PC-3 (cell line): ENCODE measurements at regions not wholly inside any gene's neighbourhood (a gene's known extent, or its start where the extent isn't known, plus 50 kb on each side); places are given as distances from the start of the nearest gene placed in this dataset.

Source experiments
- ATAC-seq: fragments of 200-7000 bp; cut with Tn5 transposase; 2 replicates; pipeline ENCODE4 v1.9.1; 2020; ENCODE audit warnings: mild to moderate bottlenecking, moderate library complexity
- BruUV-seq: library from RNA; stranded (reverse); fragments of 400-500 nt; replicated peaks from 2 replicates; lab custom pipeline; 2021; lab: Mats Ljungman, UMichigan
- CTCF ChIA-PET: fragments of 300-600 bp; sonication (Branson Sonifier 250); formaldehyde crosslinking; loops from one replicate; lab custom pipeline; 2022; ENCODE audit warnings: antibody characterized with exemption; lab: Charles Lee
- POLR2A ChIA-PET: fragments of 300-600 bp; sonication (Branson Sonifier 250); formaldehyde crosslinking; loops from one replicate; lab custom pipeline; 2022; ENCODE audit warnings: antibody characterized with exemption; ENCODE audit not compliant: unreplicated experiment; lab: Charles Lee
- DNase-seq: peaks from one replicate; pipeline ENCODE4 v3.0.0-alpha.2; 2015
- H2AFZ ChIP-seq: fragments of 300-600 bp; sonication (generic); 2 replicates; pipeline ENCODE4 v1.6.0; 2016; ENCODE audit warnings: antibody characterized with exemption, low read length
- H3F3A ChIP-seq: fragments of 300-600 bp; sonication (generic); one replicate; pipeline ENCODE4 v1.6.0; 2017; ENCODE audit warnings: antibody characterized with exemption, low read length, control low read depth, mild to moderate bottlenecking; ENCODE audit not compliant: unreplicated experiment
- H3K27ac ChIP-seq: fragments of 300-600 bp; sonication (generic); 2 replicates; pipeline ENCODE4 v1.5.1; 2016; ENCODE audit warnings: mild to moderate bottlenecking, low read length
- H3K27me3 ChIP-seq: fragments of 300-600 bp; sonication (generic); 2 replicates; pipeline ENCODE4 v1.6.1; 2016; ENCODE audit warnings: low read length, mixed read lengths
- H3K36me3 ChIP-seq: fragments of 300-600 bp; sonication (generic); 2 replicates; pipeline ENCODE4 v1.6.1; 2016; ENCODE audit warnings: low read depth, mixed run types, low read length, mixed read lengths
- H3K4me1 ChIP-seq: fragments of 300-600 bp; sonication (generic); 2 replicates; pipeline ENCODE4 v1.5.1; 2016; ENCODE audit warnings: low read length; ENCODE audit not compliant: insufficient read depth
- H3K4me2 ChIP-seq: fragments of 300-600 bp; sonication (generic); 2 replicates; pipeline ENCODE4 v1.6.0; 2016; ENCODE audit warnings: low read length
- H3K4me3 ChIP-seq: fragments of 300-600 bp; sonication (generic); 2 replicates; pipeline ENCODE4 v1.5.1; 2016; ENCODE audit warnings: mild to moderate bottlenecking, low read length, mixed read lengths
- H3K79me2 ChIP-seq: fragments of 300-600 bp; sonication (generic); 2 replicates; pipeline ENCODE4 v1.6.1; 2017; ENCODE audit warnings: low read length, mixed read lengths
- H3K9ac ChIP-seq: fragments of 300-600 bp; sonication (generic); 2 replicates; pipeline ENCODE4 v1.6.0; 2016; ENCODE audit warnings: mild to moderate bottlenecking, low read length
- H3K9me2 ChIP-seq: fragments of 300-600 bp; sonication (generic); replicated peaks from 2 replicates; pipeline ENCODE4 v1.6.1; 2016; ENCODE audit warnings: mixed run types, low read length, mixed read lengths
- H3K9me3 ChIP-seq: fragments of 300-600 bp; sonication (generic); 2 replicates; pipeline ENCODE4 v1.6.1; 2016; ENCODE audit warnings: low read length, mixed read lengths
- H4K20me1 ChIP-seq: fragments of 300-600 bp; sonication (generic); 2 replicates; pipeline ENCODE4 v1.6.1; 2016; ENCODE audit warnings: low read length, mixed read lengths
- CTCF ChIP-seq: fragments of 300-600 bp; sonication (generic); conservative IDR thresholded peaks from 2 replicates; pipeline ENCODE4 v1.5.1; 2017; ENCODE audit warnings: antibody characterized with exemption, low read depth, mild to moderate bottlenecking, low read length
- EZH2 ChIP-seq: fragments of 300-600 bp; sonication (generic); IDR thresholded peaks from one replicate; pipeline ENCODE4 v1.6.1; 2017; ENCODE audit warnings: antibody characterized with exemption, mild to moderate bottlenecking, low read length; ENCODE audit not compliant: unreplicated experiment
- EZH2phosphoT487 ChIP-seq: fragments of 300-600 bp; sonication (generic); IDR thresholded peaks from 2 replicates; pipeline ENCODE4 v1.6.1; 2018; ENCODE audit warnings: mild to moderate bottlenecking, antibody characterized with exemption, low read length, borderline replicate concordance
- intact Hi-C: fragments of 100-400 bp; cut with micrococcal nuclease; formaldehyde crosslinking; loops from 2 replicates; pipeline ENCODE4 v1.9.0; 2023

- ATAC-seq, result no peak
- POLR2A ChIA-PET, result no interaction called here
- H3K9me2 ChIP-seq, result no peaks in the 10 kb centered on the region
- H3K79me2 ChIP-seq, result no peaks in the 10 kb centered on the region
- H3F3A ChIP-seq, result no peaks in the 10 kb centered on the region
- H3K4me1 ChIP-seq, result no peaks in the 10 kb centered on the region
- no peaks in the 10 kb centered on the region for H4K20me1 ChIP-seq
- H3K9me3 ChIP-seq, result no peaks in the 10 kb centered on the region
- H3K36me3 ChIP-seq, result no peaks in the 10 kb centered on the region
- no peak overlapping the region for H2AFZ ChIP-seq
- H3K4me2 ChIP-seq, result no peak overlapping the region
- CTCF ChIA-PET, result no interaction called here
- H3K9ac ChIP-seq, result no peak overlapping the region
- H3K4me3 ChIP-seq, result no peak overlapping the region
- H3K27ac ChIP-seq, result no peak overlapping the region
- peaks cover 24% of the 10 kb centered on the region for H3K27me3 ChIP-seq
- BruUV-seq, result no TSS peak
- TF ChIP-seq CTCF (no peak), EZH2 (no peak), EZH2phosphoT487 (no peak)
- no peak for DNase-seq
- intact Hi-C loops, result no loop called here
Measured at GRCh38 chr12:97316321-97316720, 146.3 kb upstream of the RMST start.

- no peak overlapping the region for H3K27ac ChIP-seq
- POLR2A ChIA-PET, result no interaction called here
- H3K9me3 ChIP-seq, result no peaks in the 10 kb centered on the region
- no peaks in the 10 kb centered on the region for H3K79me2 ChIP-seq
- H3F3A ChIP-seq, result no peaks in the 10 kb centered on the region
- no peak overlapping the region for H3K4me3 ChIP-seq
- no TSS peak for BruUV-seq
- no peak overlapping the region for H2AFZ ChIP-seq
- TF ChIP-seq CTCF, result no peak
- no peak for TF ChIP-seq EZH2
- no peak for TF ChIP-seq EZH2phosphoT487
- intact Hi-C loops, result no loop called here
- no peak for DNase-seq
- peaks cover 62% of the 10 kb centered on the region for H3K27me3 ChIP-seq
- no peaks in the 10 kb centered on the region for H4K20me1 ChIP-seq
- no peak overlapping the region for H3K9ac ChIP-seq
- H3K4me1 ChIP-seq, result no peaks in the 10 kb centered on the region
- H3K36me3 ChIP-seq, result no peaks in the 10 kb centered on the region
- H3K9me2 ChIP-seq, result no peaks in the 10 kb centered on the region
- no peak for ATAC-seq
- no peak overlapping the region for H3K4me2 ChIP-seq
- CTCF ChIA-PET, result no interaction called here
Measured at GRCh38 chr12:97321621-97322020, 141.0 kb upstream of the RMST start.

DNA sequence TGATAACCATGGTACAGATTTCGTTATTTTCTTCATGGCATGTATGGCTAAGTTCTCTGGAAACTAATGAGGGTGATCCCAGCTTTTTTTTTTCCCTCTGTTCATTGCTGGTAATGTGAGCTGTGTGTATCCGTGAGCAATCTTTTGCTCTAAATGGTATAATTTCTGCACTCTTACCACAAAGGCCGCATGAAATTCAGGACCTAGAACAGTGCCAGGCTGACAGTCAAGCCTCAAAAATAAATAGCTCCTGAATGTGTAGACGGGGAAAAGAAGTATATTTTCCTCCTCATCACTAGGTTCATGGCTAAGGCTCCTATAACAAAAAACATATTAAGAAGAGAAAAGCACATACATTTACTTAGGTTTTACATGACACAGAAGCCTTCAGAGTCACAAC, 140.2 kb upstream of the RMST start:
- H3K4me3 ChIP-seq, result no peak overlapping the region
- POLR2A ChIA-PET, result no interaction called here
- H3K9me3 ChIP-seq, result no peaks in the 10 kb centered on the region
- H3K79me2 ChIP-seq, result no peaks in the 10 kb centered on the region
- H3K27ac ChIP-seq, result no peak overlapping the region
- no TSS peak for BruUV-seq
- DNase-seq (no peak), ATAC-seq (no peak)
- peaks cover 63% of the 10 kb centered on the region for H3K27me3 ChIP-seq
- H3K36me3 ChIP-seq, result no peaks in the 10 kb centered on the region
- H4K20me1 ChIP-seq, result no peaks in the 10 kb centered on the region
- TF ChIP-seq EZH2, result no peak
- TF ChIP-seq CTCF, result no peak
- no peak for TF ChIP-seq EZH2phosphoT487
- H2AFZ ChIP-seq, result no peak overlapping the region
- no peaks in the 10 kb centered on the region for H3F3A ChIP-seq
- H3K9me2 ChIP-seq, result no peaks in the 10 kb centered on the region
- H3K4me1 ChIP-seq, result no peaks in the 10 kb centered on the region
- H3K9ac ChIP-seq, result no peak overlapping the region
- CTCF ChIA-PET, result no interaction called here
- intact Hi-C loops, result no loop called here
- H3K4me2 ChIP-seq, result no peak overlapping the region
